ENCODE measurements at regions not wholly inside any gene's neighbourhood (a gene's known extent, or its start where the extent isn't known, plus 50 kb on each side); places are given as distances from the start of the nearest gene placed in this dataset.
"Not testable (repeated sequence)": the region's sequence is repeated elsewhere in the genome, so short reads cannot be mapped to it uniquely, and the experiment has no call there.

GRCh38 chr4:54596201-54596600, 61.6 kb upstream of the KIT start:
- TF ChIP-seq, protein P1, sequence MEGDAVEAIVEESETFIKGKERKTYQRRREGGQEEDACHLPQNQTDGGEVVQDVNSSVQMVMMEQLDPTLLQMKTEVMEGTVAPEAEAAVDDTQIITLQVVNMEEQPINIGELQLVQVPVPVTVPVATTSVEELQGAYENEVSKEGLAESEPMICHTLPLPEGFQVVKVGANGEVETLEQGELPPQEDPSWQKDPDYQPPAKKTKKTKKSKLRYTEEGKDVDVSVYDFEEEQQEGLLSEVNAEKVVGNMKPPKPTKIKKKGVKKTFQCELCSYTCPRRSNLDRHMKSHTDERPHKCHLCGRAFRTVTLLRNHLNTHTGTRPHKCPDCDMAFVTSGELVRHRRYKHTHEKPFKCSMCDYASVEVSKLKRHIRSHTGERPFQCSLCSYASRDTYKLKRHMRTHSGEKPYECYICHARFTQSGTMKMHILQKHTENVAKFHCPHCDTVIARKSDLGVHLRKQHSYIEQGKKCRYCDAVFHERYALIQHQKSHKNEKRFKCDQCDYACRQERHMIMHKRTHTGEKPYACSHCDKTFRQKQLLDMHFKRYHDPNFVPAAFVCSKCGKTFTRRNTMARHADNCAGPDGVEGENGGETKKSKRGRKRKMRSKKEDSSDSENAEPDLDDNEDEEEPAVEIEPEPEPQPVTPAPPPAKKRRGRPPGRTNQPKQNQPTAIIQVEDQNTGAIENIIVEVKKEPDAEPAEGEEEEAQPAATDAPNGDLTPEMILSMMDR (IDR thresholded peaks at IDR 0.05; ENCODE audit: insufficient read depth, low read depth, low read length, missing control alignments), result no peak
- H3K4me3 ChIP-seq (ENCODE audit: low read length), result no peak overlapping the region
- DNase-seq (ENCODE audit: low read depth), result no peak

DNA sequence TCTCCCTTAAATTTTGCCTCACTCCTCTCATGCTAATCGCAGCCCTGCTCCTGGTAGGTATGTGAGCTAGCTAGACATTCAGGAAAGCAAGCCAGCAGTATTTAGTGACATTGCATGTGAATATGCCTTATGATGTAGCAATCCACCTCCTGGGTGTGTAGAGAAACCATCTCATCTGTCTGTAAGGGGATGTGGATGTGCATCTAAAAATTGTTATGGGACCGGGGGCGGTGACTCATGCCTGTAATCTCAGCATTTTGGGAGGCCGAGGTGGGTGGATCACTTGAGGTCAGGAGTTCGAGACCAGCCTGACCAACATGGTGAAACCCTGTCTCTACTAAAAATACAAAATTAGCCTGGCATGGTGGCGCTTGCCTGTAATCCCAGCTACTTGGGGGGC, 60.1 kb upstream of the KIT start:
- H3K4me3 ChIP-seq (ENCODE audit: low read length); DNase-seq (ENCODE audit: low read depth): not testable (repeated sequence)

DNA sequence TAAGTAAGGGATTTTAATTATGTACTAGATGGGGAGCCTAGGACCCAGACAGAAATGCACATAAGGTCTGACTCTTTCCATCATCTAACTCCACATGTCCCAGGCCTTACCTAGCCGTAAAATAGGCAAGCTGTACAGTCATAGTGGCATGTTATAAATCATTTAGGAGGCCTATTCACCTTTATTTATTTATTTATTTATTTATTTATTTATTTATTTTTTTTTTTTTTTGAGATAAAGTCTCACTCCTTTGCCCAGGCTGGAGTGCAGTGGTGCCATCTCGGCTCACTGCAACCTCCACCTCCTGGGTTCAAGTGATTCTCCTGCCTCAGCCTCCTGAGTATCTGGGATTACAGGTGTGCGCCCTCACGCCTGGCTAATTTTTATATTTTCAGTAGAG, 55.6 kb upstream of the KIT start:
- DNase-seq (ENCODE audit: low read depth); H3K4me3 ChIP-seq (ENCODE audit: low read length): not testable (repeated sequence)

- TF ChIP-seq, protein P1 (IDR thresholded peaks at IDR 0.05; ENCODE audit: insufficient read depth, low read depth, low read length, missing control alignments), result no peak
- no peak overlapping the region for H3K4me3 ChIP-seq (ENCODE audit: low read length)
- DNase-seq (ENCODE audit: low read depth), result no peak
Measured at GRCh38 chr4:54607067-54607466, 50.7 kb upstream of the KIT start.

- no peak overlapping the region for H3K4me3 ChIP-seq (ENCODE audit: low read length)
- no peak for DNase-seq (ENCODE audit: low read depth)
- TF ChIP-seq, protein P1 (IDR thresholded peaks at IDR 0.05; ENCODE audit: insufficient read depth, low read depth, low read length, missing control alignments), result no peak
Measured at GRCh38 chr4:54607521-54607920, 50.2 kb upstream of the KIT start.

All from epithelial cell of esophagus (primary cell).